A673 (cell line): ENCODE measurements at regions not wholly inside any gene's neighbourhood (a gene's known extent, or its start where the extent isn't known, plus 50 kb on each side); places are given as distances from the start of the nearest gene placed in this dataset.
"Not testable (repeated sequence)": the region's sequence is repeated elsewhere in the genome, so short reads cannot be mapped to it uniquely, and the experiment has no call there.

Experiments
- BruUV-seq: library from RNA; stranded (reverse); fragments of 400-500 nt; replicated peaks from 2 replicates; lab custom pipeline; 2021; lab: Mats Ljungman, UMichigan
- CTCF ChIA-PET: fragments of 300-600 bp; sonication (Branson Sonifier 250); formaldehyde crosslinking; loops from one replicate; lab custom pipeline; 2022; ENCODE audit warnings: antibody characterized with exemption; lab: Charles Lee
- POLR2A ChIA-PET: fragments of 300-600 bp; sonication (Branson Sonifier 250); formaldehyde crosslinking; loops from one replicate; lab custom pipeline; 2022; ENCODE audit warnings: antibody characterized with exemption; ENCODE audit not compliant: low non-redundant PET; lab: Charles Lee
- DNase-seq: peaks from one replicate; pipeline ENCODE4 v3.0.0-alpha.2; 2015; ENCODE audit warnings: low spot score
- H3K27ac ChIP-seq: fragments of 200-600 bp; sonication (generic); 2 replicates; pipeline ENCODE4 v1.5.1; 2016; ENCODE audit warnings: mixed run types, low read depth, mild to moderate bottlenecking, mixed read lengths, antibody characterized with exemption, low read length; ENCODE audit not compliant: poor library complexity, severe bottlenecking
- H3K27me3 ChIP-seq: fragments of 200-600 bp; sonication (generic); replicated peaks from 2 replicates; pipeline ENCODE4 v1.6.1; 2017; ENCODE audit warnings: mixed run types, low read depth, mild to moderate bottlenecking, mixed read lengths, antibody characterized with exemption, low read length; ENCODE audit not compliant: insufficient read depth, poor library complexity
- H3K36me3 ChIP-seq: fragments of 200-600 bp; sonication (generic); 2 replicates; pipeline ENCODE4 v1.6.1; 2016; ENCODE audit warnings: mixed run types, mild to moderate bottlenecking, mixed read lengths, antibody characterized with exemption, low read length; ENCODE audit not compliant: insufficient read depth, poor library complexity, severe bottlenecking
- H3K4me1 ChIP-seq: fragments of 200-600 bp; sonication (generic); 2 replicates; pipeline ENCODE4 v1.6.1; 2017; ENCODE audit warnings: mixed run types, mild to moderate bottlenecking, mixed read lengths, antibody characterized with exemption, low read length; ENCODE audit not compliant: insufficient read depth, poor library complexity, severe bottlenecking
- H3K4me3 ChIP-seq: fragments of 200-600 bp; sonication (generic); 2 replicates; pipeline ENCODE4 v1.5.1; 2016; ENCODE audit warnings: low read depth, mixed run types, mild to moderate bottlenecking, mixed read lengths, low read length; ENCODE audit not compliant: poor library complexity, severe bottlenecking
- H3K9me3 ChIP-seq: fragments of 200-600 bp; sonication (generic); 2 replicates; pipeline ENCODE4 v1.6.1; 2016; ENCODE audit warnings: mixed run types, low read depth, mild to moderate bottlenecking, mixed read lengths, antibody characterized with exemption, low read length; ENCODE audit not compliant: poor library complexity, severe bottlenecking
- EZH2 ChIP-seq: fragments of 200-600 bp; sonication (generic); IDR thresholded peaks from 2 replicates; pipeline ENCODE4 v1.6.1; 2017; ENCODE audit warnings: borderline replicate concordance, low read depth, mild to moderate bottlenecking, mixed read lengths, antibody characterized with exemption, low read length; ENCODE audit not compliant: poor library complexity, severe bottlenecking
- intact Hi-C: fragments of 100-400 bp; cut with micrococcal nuclease; formaldehyde crosslinking; loops from one replicate; pipeline ENCODE4 v1.10.0; 2022; ENCODE audit not compliant: unreplicated experiment
- TF ChIP-seq, protein P1 (sequence below): fragments of 300-800, 200-600 bp; sonication (generic); conservative IDR thresholded peaks from 2 replicates; pipeline ENCODE4 v1.5.1; 2017; ENCODE audit warnings: low read depth, mild to moderate bottlenecking, antibody characterized with exemption, low read length, moderate library complexity, mixed read lengths

DNA sequence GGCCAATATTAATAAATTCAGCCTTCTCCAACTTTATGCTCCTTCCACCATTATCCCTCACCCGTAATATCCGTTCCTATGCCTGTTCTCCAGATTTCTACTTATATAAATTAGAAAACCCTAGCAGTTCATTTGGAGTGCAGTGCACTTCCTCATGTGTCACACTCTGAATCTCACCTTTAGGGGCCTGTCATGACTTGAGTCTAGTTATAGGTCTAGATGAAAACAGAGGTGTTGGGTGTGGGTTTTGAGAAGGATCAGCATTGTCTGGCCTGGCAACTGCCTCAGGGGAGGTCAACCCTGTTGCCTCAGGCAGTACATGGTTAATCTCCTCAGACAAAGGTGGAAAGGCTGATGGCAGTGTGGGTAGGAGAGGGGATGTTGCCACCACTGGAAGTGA, 876.8 kb downstream of the FAT4 start:
- Histone ChIP-seq H3K4me3 (no peak overlapping the region), H3K36me3 (no peaks in the 10 kb centered on the region), H3K4me1 (peaks cover 8% of the 10 kb centered on the region), H3K27ac (no peak overlapping the region), H3K27me3 (no peaks in the 10 kb centered on the region), H3K9me3 (no peaks in the 10 kb centered on the region)
- CTCF ChIA-PET, result no interaction called here
- no TSS peak for BruUV-seq
- POLR2A ChIA-PET, result interaction anchor here (0.6 kb wide), 1 partner anchor 984 kb away, joined by 3 read pairs; no protein-coding TSS in a partner anchor
- intact Hi-C loops, result no loop called here
- DNase-seq, result no peak
- TF ChIP-seq EZH2, result no peak
- TF ChIP-seq, protein P1, sequence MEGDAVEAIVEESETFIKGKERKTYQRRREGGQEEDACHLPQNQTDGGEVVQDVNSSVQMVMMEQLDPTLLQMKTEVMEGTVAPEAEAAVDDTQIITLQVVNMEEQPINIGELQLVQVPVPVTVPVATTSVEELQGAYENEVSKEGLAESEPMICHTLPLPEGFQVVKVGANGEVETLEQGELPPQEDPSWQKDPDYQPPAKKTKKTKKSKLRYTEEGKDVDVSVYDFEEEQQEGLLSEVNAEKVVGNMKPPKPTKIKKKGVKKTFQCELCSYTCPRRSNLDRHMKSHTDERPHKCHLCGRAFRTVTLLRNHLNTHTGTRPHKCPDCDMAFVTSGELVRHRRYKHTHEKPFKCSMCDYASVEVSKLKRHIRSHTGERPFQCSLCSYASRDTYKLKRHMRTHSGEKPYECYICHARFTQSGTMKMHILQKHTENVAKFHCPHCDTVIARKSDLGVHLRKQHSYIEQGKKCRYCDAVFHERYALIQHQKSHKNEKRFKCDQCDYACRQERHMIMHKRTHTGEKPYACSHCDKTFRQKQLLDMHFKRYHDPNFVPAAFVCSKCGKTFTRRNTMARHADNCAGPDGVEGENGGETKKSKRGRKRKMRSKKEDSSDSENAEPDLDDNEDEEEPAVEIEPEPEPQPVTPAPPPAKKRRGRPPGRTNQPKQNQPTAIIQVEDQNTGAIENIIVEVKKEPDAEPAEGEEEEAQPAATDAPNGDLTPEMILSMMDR, result no peak

DNA sequence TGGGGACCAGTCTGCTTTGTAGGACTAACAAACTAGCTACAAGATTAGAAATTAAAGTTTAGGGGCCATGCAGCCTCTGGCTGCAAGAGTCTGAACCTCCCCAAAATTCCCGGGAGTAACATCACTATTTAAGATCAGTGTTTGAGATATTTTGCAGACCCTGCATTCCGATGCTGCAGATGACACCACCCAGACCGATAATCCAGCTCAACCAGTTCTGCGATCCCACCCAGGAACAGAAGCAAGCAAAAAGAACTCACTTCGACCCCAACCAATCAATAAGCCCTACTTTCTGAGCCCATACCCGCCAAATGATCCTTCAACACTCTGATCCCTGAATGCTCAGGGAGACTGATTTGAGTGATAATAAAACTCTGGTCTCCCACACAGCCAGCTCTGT, 877.8 kb downstream of the FAT4 start:
- H3K27me3 ChIP-seq, result no peaks in the 10 kb centered on the region
- no TSS peak for BruUV-seq
- no peak for TF ChIP-seq EZH2
- TF ChIP-seq, protein P1, result no peak

DNA sequence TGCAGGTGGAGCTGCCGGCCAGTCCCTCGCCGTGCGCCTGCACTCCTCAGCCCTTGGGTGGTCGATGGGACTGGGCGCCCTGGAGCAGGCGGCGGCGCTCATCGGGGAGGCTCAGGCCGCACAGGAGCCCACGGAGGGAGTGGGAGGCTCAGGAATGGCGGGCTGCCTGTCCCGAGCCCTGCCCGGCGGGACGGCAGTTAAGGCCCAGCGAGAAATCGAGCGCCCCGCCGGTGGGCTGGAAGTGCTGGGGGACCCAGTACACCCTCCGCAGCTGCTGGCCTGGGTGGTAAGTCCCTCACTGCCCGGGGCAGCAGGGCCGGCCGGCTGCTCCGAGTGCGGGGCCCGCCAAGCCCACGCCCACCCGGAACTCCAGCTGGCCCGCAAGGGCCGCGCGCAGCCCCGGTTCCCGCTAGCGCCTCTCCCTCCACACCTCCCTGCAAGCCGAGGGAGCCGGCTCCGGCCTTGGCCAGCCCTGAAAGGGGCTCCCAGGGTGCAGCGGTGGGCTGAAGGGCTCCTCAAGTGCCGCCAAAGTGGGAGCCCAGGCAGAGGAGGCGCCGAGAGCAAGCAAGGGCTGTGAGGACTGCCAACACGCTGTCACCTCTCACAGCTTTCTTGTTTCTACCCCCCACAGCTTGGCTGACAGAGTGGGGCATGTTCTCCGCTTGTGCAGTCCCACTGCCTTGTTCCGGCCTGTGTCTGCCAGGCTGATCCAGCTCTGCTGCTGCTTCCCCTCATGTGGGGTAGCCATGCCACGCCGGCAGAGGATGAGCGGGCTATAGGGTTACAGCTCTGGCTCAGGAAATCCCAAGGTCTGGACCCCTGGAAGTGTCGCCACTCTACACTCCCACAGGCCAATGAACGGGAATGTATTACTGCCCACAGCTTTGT, 886.7 kb downstream of the FAT4 start:
- BruUV-seq, H3K9me3 ChIP-seq, H3K4me1 ChIP-seq, H3K27ac ChIP-seq, POLR2A ChIA-PET, intact Hi-C loops, H3K27me3 ChIP-seq, H3K4me3 ChIP-seq, DNase-seq, CTCF ChIA-PET, H3K36me3 ChIP-seq: not testable (repeated sequence)

More for the DNA sequence above, 877.8 kb downstream of the FAT4 start:
- intact Hi-C loops, result no loop called here
- POLR2A ChIA-PET, result no interaction called here
- Histone ChIP-seq H3K4me3 (no peak overlapping the region), H3K27ac (no peak overlapping the region), H3K9me3 (no peaks in the 10 kb centered on the region), H3K4me1 (peaks cover 8% of the 10 kb centered on the region), H3K36me3 (no peaks in the 10 kb centered on the region)
- CTCF ChIA-PET, result no interaction called here
- DNase-seq, result no peak

DNA sequence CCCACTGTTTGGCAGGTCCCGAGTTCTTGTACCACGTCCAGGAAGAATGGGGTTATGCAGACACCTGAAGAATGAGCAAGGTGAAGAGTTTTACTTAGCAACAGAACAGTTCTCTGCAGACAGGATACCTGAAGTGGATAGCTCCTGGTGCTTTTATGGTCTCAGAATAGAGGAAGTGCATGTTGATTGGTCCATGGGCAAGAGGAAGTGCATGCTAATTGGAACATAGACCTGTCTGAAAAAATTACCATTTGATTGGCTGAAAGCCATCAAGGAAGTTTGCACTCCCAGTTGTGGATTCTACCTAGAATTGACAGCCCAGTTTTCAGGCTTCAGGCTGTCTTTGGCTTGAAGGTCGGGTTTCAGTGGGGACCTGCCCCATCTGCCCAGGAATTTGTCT, 887.5 kb downstream of the FAT4 start:
- Histone ChIP-seq H3K36me3 (no peaks in the 10 kb centered on the region), H3K27ac (no peak overlapping the region), H3K4me1 (no peaks in the 10 kb centered on the region), H3K9me3 (no peaks in the 10 kb centered on the region), H3K27me3 (no peaks in the 10 kb centered on the region), H3K4me3 (no peak overlapping the region)
- intact Hi-C loops, result no loop called here
- CTCF ChIA-PET, result no interaction called here
- POLR2A ChIA-PET, result no interaction called here
- no peak for TF ChIP-seq EZH2
- TF ChIP-seq, protein P1, result no peak
- no peak for DNase-seq
- no TSS peak for BruUV-seq
